Uterus (tissue), 3 donors: ENCODE measurements at regions not wholly inside any gene's neighbourhood (a gene's known extent, or its start where the extent isn't known, plus 50 kb on each side); places are given as distances from the start of the nearest gene placed in this dataset.

Experiments
- DNase-seq, 2 donors: peaks; one replicate each; pipeline ENCODE4 v3.0.0-alpha.2; 2019 to 2020
- H3K27ac ChIP-seq, 2 donors: fragments of 200-600 bp; sonication (generic); 1 replicate in 1 of 2; 2 replicates in 1 of 2; pipeline ENCODE4 v1.5.1; 2016 to 2018
- H3K27me3 ChIP-seq, 2 donors: fragments of 200-600 bp; sonication (generic); one replicate each; pipeline ENCODE4 v1.5.1; 2018 to 2019; ENCODE audit warnings: control low read depth in 1 of 2
- H3K36me3 ChIP-seq, 2 donors: fragments of 200-600 bp; sonication (generic); one replicate each; pipeline ENCODE4 v1.5.1; 2019; ENCODE audit warnings: control low read depth in 1 of 2
- H3K4me1 ChIP-seq, 2 donors: fragments of 200-600 bp; sonication (generic); one replicate each; pipeline ENCODE4 v1.5.1; 2018 to 2019; ENCODE audit warnings: control low read depth in 1 of 2
- H3K4me3 ChIP-seq, 2 donors: fragments of 200-600 bp; sonication (generic); 1 replicate in 1 of 2; 2 replicates in 1 of 2; pipeline ENCODE4 v1.5.1; 2018 to 2019; ENCODE audit warnings: mild to moderate bottlenecking in 1 of 2
- H3K9me3 ChIP-seq, 2 donors: fragments of 200-600 bp; sonication (generic); one replicate each; pipeline ENCODE4 v1.5.1; 2019; ENCODE audit warnings: control low read depth in 1 of 2
- POLR2A ChIP-seq, 2 donors: fragments of 450-650 bp; IDR thresholded peaks; one replicate each; pipeline ENCODE4 v1.6.1; 2016; ENCODE audit warnings: antibody characterized with exemption in 2 of 2, mild to moderate bottlenecking in 1 of 2, moderate library complexity in 1 of 2
- intact Hi-C: fragments of 100-400 bp; cut with DNase I; formaldehyde crosslinking; loops from one replicate; pipeline ENCODE4 v1.15.1; 2023; ENCODE audit warnings: low total_unique reads
- TF ChIP-seq, protein P1 (sequence below), 4 experiments: fragments of 200-600 bp in 2 of 4; fragments of 450-650 bp in 2 of 4; sonication (generic) in 2 of 4; IDR thresholded peaks; one replicate each; pipeline ENCODE4 v1.5.1; 2016 to 2019; ENCODE audit warnings: antibody characterized with exemption in 4 of 4, mild to moderate bottlenecking in 2 of 4, moderate library complexity in 1 of 4
- donor health status: DM: yes; HTN: yes; CAD: no.

DNA sequence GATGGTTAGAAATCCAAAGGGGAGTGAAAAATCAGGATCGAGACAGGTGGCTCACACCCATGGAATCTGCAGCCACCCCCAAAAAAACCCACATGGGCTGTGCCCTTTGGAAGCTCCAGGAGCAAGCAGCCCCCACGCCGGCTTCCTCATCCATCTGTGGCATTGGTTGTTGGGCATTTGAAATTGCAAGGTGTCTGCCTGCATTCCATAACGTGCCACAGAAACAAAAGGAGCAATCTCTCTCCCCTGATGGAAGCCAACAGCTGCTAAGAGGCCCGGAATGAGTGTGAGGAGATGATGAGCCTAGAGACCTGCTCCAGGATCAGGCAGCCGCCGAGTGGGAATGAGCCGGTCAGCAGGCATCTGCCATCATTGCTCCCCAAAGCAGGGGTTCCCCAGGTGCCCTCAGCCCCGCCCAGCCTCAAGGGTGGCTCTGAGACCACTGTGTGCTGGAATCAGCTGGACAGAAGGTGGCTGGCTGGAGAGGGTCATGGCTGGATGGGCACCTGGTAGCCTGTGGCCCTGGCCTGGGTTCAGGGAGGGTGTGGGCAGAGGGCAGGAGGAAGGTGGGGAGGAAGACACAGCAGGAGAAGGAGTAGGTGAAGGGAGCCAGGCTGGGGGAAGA lies 113.2 kb downstream of the CRLF2 start:
- peaks cover 0 to 4% of the 10 kb centered on the region in 2 donors for H3K27me3 ChIP-seq
- H3K36me3 ChIP-seq = no peaks in the 10 kb centered on the region
- DNase-seq = no peak
- peaks cover 0 to 8% of the 10 kb centered on the region in 2 donors for H3K9me3 ChIP-seq
- no peak for TF ChIP-seq POLR2A (IDR thresholded peaks at IDR 0.05)
- TF ChIP-seq, protein P1, sequence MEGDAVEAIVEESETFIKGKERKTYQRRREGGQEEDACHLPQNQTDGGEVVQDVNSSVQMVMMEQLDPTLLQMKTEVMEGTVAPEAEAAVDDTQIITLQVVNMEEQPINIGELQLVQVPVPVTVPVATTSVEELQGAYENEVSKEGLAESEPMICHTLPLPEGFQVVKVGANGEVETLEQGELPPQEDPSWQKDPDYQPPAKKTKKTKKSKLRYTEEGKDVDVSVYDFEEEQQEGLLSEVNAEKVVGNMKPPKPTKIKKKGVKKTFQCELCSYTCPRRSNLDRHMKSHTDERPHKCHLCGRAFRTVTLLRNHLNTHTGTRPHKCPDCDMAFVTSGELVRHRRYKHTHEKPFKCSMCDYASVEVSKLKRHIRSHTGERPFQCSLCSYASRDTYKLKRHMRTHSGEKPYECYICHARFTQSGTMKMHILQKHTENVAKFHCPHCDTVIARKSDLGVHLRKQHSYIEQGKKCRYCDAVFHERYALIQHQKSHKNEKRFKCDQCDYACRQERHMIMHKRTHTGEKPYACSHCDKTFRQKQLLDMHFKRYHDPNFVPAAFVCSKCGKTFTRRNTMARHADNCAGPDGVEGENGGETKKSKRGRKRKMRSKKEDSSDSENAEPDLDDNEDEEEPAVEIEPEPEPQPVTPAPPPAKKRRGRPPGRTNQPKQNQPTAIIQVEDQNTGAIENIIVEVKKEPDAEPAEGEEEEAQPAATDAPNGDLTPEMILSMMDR (IDR thresholded peaks at IDR 0.05) = no peak
- no peaks in the 10 kb centered on the region for H3K4me1 ChIP-seq
- intact Hi-C loops = no loop called here
- no peak overlapping the region for H3K4me3 ChIP-seq
- no peak overlapping the region for H3K27ac ChIP-seq

DNA sequence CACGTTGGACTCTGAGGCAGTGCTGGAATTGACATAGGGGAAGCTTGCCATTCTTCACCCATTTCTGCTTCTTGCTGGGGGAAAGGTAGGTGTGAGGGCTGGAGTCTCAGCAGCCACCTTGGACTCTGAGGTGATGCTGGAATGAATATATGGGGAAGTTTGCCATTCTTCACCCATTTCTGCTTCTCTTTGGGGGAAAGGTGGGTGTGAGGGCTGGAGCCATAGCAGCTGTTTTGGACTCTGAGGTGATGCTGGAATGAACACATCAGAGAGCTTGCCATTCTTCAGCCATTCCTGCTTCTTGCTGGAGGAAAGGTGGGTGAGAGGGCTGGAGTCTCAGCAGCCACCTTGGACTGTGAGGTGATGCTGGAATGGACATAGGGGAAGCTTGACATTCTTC lies 115.1 kb downstream of the CRLF2 start:
- Histone ChIP-seq H3K36me3 (no peaks in the 10 kb centered on the region), H3K9me3 (peaks cover 0 to 8% of the 10 kb centered on the region in 2 donors), H3K4me1 (no peaks in the 10 kb centered on the region), H3K4me3 (no peak overlapping the region), H3K27me3 (no peaks in the 10 kb centered on the region), H3K27ac (no peak overlapping the region)
- no peak for TF ChIP-seq POLR2A (IDR thresholded peaks at IDR 0.05)
- TF ChIP-seq, protein P1 (IDR thresholded peaks at IDR 0.05) = no peak
- no peak for DNase-seq
- intact Hi-C loops = no loop called here

DNA sequence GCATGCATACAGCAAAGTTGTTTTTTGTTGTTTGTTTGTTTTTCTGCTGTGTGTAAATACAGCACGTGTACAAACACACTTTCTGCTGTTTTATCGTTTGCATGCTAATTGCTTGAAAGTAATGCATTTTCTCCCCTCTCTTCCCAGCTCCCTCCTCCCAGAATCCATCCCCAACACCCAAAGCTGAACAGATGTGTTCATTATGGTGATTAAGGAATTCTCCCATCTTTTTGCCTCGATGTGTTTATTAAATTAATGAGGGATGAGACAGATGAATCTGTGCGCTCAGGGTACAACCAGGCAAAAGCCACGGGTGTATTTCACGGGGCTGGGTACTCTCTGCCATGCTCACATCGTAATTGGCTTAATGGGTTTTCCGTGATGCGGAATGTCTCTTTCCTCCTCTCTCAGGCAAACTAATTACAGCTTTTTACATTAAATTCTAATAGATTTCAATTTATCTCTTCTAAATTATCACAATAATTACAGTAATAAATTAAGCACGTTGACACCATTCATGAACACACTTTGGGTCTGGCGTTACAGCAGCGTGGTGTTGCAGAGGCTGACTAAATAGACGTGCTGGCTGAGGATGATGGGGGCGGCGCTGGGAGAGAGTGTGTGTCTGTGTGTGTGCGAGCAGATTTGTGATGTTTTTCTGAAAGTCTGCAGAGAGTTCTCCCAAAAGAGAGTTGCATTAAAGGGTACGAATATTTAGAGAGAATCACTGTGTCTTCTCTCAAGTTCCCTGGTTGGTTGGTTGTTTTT lies 117.7 kb downstream of the CRLF2 start:
- no peak for DNase-seq
- TF ChIP-seq, protein P1 (IDR thresholded peaks at IDR 0.05) = no peak
- no peak for TF ChIP-seq POLR2A (IDR thresholded peaks at IDR 0.05)
- no peaks in the 10 kb centered on the region for H3K36me3 ChIP-seq
- intact Hi-C loops = no loop called here
- no peaks in the 10 kb centered on the region for H3K27me3 ChIP-seq
- no peak overlapping the region for H3K4me3 ChIP-seq
- H3K27ac ChIP-seq = no peak overlapping the region
- peaks cover 0 to 8% of the 10 kb centered on the region in 2 donors for H3K9me3 ChIP-seq
- H3K4me1 ChIP-seq = no peaks in the 10 kb centered on the region

DNA sequence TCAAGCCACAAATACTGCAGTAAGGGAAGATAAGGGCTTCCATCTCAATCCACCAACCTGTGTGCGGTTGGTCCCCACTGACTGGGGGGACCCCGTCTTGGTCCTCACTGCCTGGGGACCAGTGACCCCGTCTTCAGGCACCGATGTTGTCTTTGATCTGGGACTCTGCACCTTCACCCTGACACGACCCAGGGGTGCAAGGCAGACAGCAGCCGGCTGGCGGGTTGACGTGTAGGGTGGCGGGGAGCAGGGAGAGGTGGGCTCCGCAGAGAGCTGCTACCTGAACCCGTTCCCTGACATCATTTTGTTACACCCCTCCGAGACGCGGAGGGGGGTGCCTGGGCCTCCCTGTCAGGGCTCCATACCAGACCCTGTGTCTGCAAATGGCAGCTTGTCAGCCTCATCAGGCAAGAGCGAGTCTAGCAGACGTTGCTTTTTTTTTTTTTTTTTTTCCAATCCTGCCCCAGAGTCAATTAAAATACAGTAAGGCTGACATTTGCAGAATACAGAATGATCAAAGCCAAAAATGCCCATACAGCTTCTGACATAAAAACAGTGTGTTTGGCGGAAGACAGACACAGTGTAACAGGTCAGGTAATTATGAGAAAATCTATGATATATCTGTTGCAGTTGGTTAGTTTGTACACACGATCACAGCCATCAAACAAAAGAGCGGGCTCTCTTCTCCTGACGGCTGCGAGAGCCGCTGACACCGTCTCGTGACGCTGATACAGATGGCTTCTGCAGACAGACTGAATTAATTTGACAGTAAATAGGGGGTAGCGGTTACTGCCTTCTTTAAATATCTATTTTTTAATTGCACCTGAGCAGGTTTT lies 118.6 kb downstream of the CRLF2 start:
- intact Hi-C loops = no loop called here
- TF ChIP-seq, protein P1 (IDR thresholded peaks at IDR 0.05) = no peak
- TF ChIP-seq POLR2A (IDR thresholded peaks at IDR 0.05) = no peak
- Histone ChIP-seq H3K27me3 (no peaks in the 10 kb centered on the region), H3K9me3 (peaks cover 0 to 8% of the 10 kb centered on the region in 2 donors), H3K4me1 (no peaks in the 10 kb centered on the region), H3K27ac (no peak overlapping the region), H3K4me3 (no peak overlapping the region), H3K36me3 (no peaks in the 10 kb centered on the region)
- no peak for DNase-seq
